ENCODE measurements at regions not wholly inside any gene's neighbourhood (a gene's known extent, or its start where the extent isn't known, plus 50 kb on each side); places are given as distances from the start of the nearest gene placed in this dataset.

DNA sequence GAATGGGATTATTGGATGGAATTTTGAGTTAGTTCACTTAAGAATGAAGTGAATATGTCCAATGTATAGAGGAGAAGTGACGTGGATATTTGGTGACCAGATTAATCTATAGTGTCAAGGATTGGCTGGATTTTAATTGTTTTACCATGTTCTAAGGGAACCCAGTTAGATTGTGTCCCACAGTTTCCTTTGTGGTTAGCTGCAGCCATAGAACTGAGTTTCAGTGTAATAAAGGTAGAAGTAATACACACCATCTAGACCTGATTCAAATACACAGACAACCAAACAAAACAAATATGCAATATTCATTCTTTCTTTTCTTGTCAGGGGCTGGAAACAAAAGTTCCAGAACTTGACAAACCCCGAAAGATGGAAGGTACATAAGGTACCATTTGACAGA lies 88.0 kb upstream of the RGS18 start:
- no peak for TF ChIP-seq CTCF (IDR thresholded peaks at IDR 0.05; ENCODE audit: insufficient read depth, low read length)
- DNase-seq (ENCODE audit: low read depth) = no peak
- H3K4me3 ChIP-seq (ENCODE audit: low read depth, low read length) = no peak overlapping the region

GRCh38 chr1:192080684-192081083 lies 77.6 kb upstream of the RGS18 start:
- DNase-seq (ENCODE audit: low read depth) = no peak
- H3K4me3 ChIP-seq (ENCODE audit: low read depth, low read length) = no peak overlapping the region
- no peak for TF ChIP-seq CTCF (IDR thresholded peaks at IDR 0.05; ENCODE audit: insufficient read depth, low read length)

DNA sequence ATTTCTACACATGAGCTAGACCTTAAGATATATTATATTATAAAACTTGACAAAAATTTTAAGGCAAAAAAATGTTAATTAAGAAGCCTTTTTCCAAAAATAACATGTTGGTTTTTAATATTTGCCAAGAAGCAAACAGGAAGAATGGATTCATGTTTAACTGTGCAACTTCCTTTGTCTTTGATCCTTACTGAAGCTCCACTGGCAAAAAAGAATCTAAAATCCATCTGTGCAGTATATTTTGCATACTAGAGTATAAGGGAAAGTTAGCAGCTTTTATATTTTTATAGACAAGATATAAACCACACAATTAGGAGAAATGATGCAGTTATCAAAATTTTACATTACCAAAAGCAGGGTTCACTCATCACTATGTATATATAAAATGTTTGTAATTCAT lies 76.9 kb upstream of the RGS18 start:
- DNase-seq (ENCODE audit: low read depth) = no peak
- TF ChIP-seq CTCF (IDR thresholded peaks at IDR 0.05; ENCODE audit: insufficient read depth, low read length) = no peak
- H3K4me3 ChIP-seq (ENCODE audit: low read depth, low read length) = no peak overlapping the region

DNA sequence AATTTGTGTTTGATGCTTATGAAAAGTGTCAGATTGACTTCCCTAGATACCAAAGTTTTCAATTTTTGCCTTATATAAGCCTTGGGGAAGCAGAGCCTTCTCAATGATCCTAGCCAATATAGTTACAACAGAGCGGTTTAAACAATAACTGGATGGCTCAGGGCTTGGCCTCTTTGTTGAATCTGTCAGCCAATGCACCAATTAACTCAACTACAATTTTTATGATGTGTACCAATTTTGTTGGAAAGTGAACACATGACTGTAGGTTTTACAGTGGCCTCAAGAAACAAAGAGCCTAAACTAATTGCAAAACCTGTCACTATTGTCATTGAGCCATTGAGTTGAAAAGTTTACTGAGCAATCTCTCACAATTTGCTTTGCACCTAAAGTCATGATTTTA lies 71.6 kb upstream of the RGS18 start:
- DNase-seq (ENCODE audit: low read depth) = no peak
- no peak overlapping the region for H3K4me3 ChIP-seq (ENCODE audit: low read depth, low read length)
- no peak for TF ChIP-seq CTCF (IDR thresholded peaks at IDR 0.05; ENCODE audit: insufficient read depth, low read length)

DNA sequence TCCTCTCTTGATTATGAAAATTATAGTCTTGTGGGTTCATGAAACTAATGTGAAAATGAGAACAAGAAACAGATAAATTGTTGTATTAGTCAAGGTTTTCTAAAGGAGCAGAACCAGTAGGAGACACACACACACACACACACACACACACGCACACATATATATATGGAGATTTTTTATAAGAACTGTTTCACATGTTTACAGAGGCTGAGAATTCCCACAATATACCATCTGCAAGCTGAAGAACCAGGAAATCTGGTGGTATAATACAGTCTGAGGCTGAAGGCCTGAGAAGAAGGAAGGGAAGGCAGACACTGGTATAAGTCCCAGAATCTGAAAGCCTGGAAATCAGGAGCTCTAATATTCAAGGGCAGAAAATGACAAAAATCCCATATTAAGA lies 70.9 kb upstream of the RGS18 start:
- H3K4me3 ChIP-seq (ENCODE audit: low read depth, low read length) = no peak overlapping the region
- TF ChIP-seq CTCF (IDR thresholded peaks at IDR 0.05; ENCODE audit: insufficient read depth, low read length) = no peak

GRCh38 chr1:192088496-192088895 lies 69.8 kb upstream of the RGS18 start:
- TF ChIP-seq CTCF (IDR thresholded peaks at IDR 0.05; ENCODE audit: insufficient read depth, low read length) = no peak
- no peak overlapping the region for H3K4me3 ChIP-seq (ENCODE audit: low read depth, low read length)
- no peak for DNase-seq (ENCODE audit: low read depth)

More for the DNA sequence above, 70.9 kb upstream of the RGS18 start:
- no peak for DNase-seq (ENCODE audit: low read depth)

- DNase-seq (ENCODE audit: low read depth) = no peak
- H3K4me3 ChIP-seq (ENCODE audit: low read depth, low read length) = no peak overlapping the region
- TF ChIP-seq CTCF (IDR thresholded peaks at IDR 0.05; ENCODE audit: insufficient read depth, low read length) = no peak
Observed at GRCh38 chr1:192098001-192098400, 60.3 kb upstream of the RGS18 start.

Measured in fibroblast of the aortic adventitia (primary cell).